ENCODE measurements at regions not wholly inside any gene's neighbourhood (a gene's known extent, or its start where the extent isn't known, plus 50 kb on each side); places are given as distances from the start of the nearest gene placed in this dataset.
A peak's percentile ranks its signal among the peaks of the same experiment; 100 is the strongest.

- Histone ChIP-seq H3K4me3 (ENCODE audit: control insufficient read depth in 2 of 3, extremely low read depth in 1 of 3, insufficient read depth in 2 of 3, low read depth in 1 of 3, low read length in 3 of 3) (peak overlapping the region in 2 of 3 experiments; percentile 1 to 83), H3K79me2 (ENCODE audit: control insufficient read depth, insufficient read depth, low read length) (peaks cover 12% of the 10 kb centered on the region), H3K36me3 (ENCODE audit: control insufficient read depth in 2 of 2, extremely low read depth in 1 of 2, insufficient read depth in 2 of 2, low read length in 2 of 2) (peaks cover 0 to 6% of the 10 kb centered on the region in 2 experiments), H3K4me2 (ENCODE audit: control insufficient read depth, extremely low read depth, insufficient read depth, low read depth, low read length) (peak overlapping the region; percentile 90), H2AFZ (ENCODE audit: control insufficient read depth, low read length) (no peak overlapping the region), H3K27me3 (ENCODE audit: control insufficient read depth, extremely low read depth, insufficient read depth, low read length) (no peaks in the 10 kb centered on the region), H3K9me3 (ENCODE audit: control insufficient read depth, low read depth, low read length) (no peaks in the 10 kb centered on the region), H3K27ac (ENCODE audit: control insufficient read depth, insufficient read depth, low read length) (no peak overlapping the region), H3K9me1 (ENCODE audit: control insufficient read depth, extremely low read depth, insufficient read depth, low read length) (no peaks in the 10 kb centered on the region), H3K4me1 (ENCODE audit: control insufficient read depth, extremely low read depth, insufficient read depth, low read length) (peaks cover 25% of the 10 kb centered on the region), H3K9ac (ENCODE audit: control insufficient read depth, extremely low read depth, insufficient read depth, low read length) (no peak overlapping the region), H4K20me1 (ENCODE audit: control insufficient read depth, extremely low read depth, insufficient read depth, low read length) (no peaks in the 10 kb centered on the region)
- FAIRE-seq (peak; percentile 86), DNase-seq (ENCODE audit: low read depth, low spot score) (no peak)
- dilution Hi-C loops (cut with MboI; ENCODE audit: extremely low pct_ligation_motif_present, low sequenced_read_pairs): no loop called here
- no peak for TF ChIP-seq CTCF (optimal IDR thresholded peaks at IDR 0.05 in 1 of 3, IDR thresholded peaks at IDR 0.05 in 1 of 3, conservative IDR thresholded peaks at IDR 0.05 in 1 of 3; ENCODE audit: extremely low read depth in 1 of 3, insufficient read depth in 2 of 3, low read length in 3 of 3)
- TF ChIP-seq EZH2 (IDR thresholded peaks at IDR 0.05; ENCODE audit: low read length): no peak
These were observed 512.1 kb downstream of the IRS2 start for GRCh38 chr13:109274188-109274821.

GRCh38 chr13:109273326-109273751, 513.0 kb downstream of the IRS2 start:
- Histone ChIP-seq H3K27me3 (ENCODE audit: control insufficient read depth, extremely low read depth, insufficient read depth, low read length) (no peaks in the 10 kb centered on the region), H3K9me1 (ENCODE audit: control insufficient read depth, extremely low read depth, insufficient read depth, low read length) (no peaks in the 10 kb centered on the region), H3K4me2 (ENCODE audit: control insufficient read depth, extremely low read depth, insufficient read depth, low read depth, low read length) (peak overlapping the region; percentile 90), H3K79me2 (ENCODE audit: control insufficient read depth, insufficient read depth, low read length) (peaks cover 13% of the 10 kb centered on the region), H3K4me3 (ENCODE audit: control insufficient read depth in 2 of 3, extremely low read depth in 1 of 3, insufficient read depth in 2 of 3, low read depth in 1 of 3, low read length in 3 of 3) (peak overlapping the region; percentile 38 to 83 (median 74)), H3K27ac (ENCODE audit: control insufficient read depth, insufficient read depth, low read length) (peak overlapping the region; percentile 88), H4K20me1 (ENCODE audit: control insufficient read depth, extremely low read depth, insufficient read depth, low read length) (no peaks in the 10 kb centered on the region), H3K36me3 (ENCODE audit: control insufficient read depth in 2 of 2, extremely low read depth in 1 of 2, insufficient read depth in 2 of 2, low read length in 2 of 2) (peaks cover 0 to 6% of the 10 kb centered on the region in 2 experiments), H3K4me1 (ENCODE audit: control insufficient read depth, extremely low read depth, insufficient read depth, low read length) (peaks cover 25% of the 10 kb centered on the region), H3K9ac (ENCODE audit: control insufficient read depth, extremely low read depth, insufficient read depth, low read length) (peak overlapping the region; percentile 79), H2AFZ (ENCODE audit: control insufficient read depth, low read length) (no peak overlapping the region), H3K9me3 (ENCODE audit: control insufficient read depth, low read depth, low read length) (no peaks in the 10 kb centered on the region)
- no peak for TF ChIP-seq EZH2 (IDR thresholded peaks at IDR 0.05; ENCODE audit: low read length)
- TF ChIP-seq CTCF (optimal IDR thresholded peaks at IDR 0.05 in 1 of 3, IDR thresholded peaks at IDR 0.05 in 1 of 3, conservative IDR thresholded peaks at IDR 0.05 in 1 of 3; ENCODE audit: extremely low read depth in 1 of 3, insufficient read depth in 2 of 3, low read length in 3 of 3): no peak
- dilution Hi-C loops (cut with MboI; ENCODE audit: extremely low pct_ligation_motif_present, low sequenced_read_pairs): no loop called here
- FAIRE-seq: peak; percentile 86
- DNase-seq (ENCODE audit: low read depth, low spot score): no peak
